ENCODE measurements at regions not wholly inside any gene's neighbourhood (a gene's known extent, or its start where the extent isn't known, plus 50 kb on each side); places are given as distances from the start of the nearest gene placed in this dataset.

GRCh38 chr6:147861696-147862095, 353.2 kb downstream of the SAMD5 start:
- TF ChIP-seq CTCF (IDR thresholded peaks at IDR 0.05; ENCODE audit: insufficient read depth, low read depth, low read length), result no peak
- no peak for TF ChIP-seq EZH2 (IDR thresholded peaks at IDR 0.05; ENCODE audit: insufficient read depth, low read length)

Measured in astrocyte (in vitro differentiated cells and primary cell).